Memory B cell (primary cell): ENCODE measurements at regions not wholly inside any gene's neighbourhood (a gene's known extent, or its start where the extent isn't known, plus 50 kb on each side); places are given as distances from the start of the nearest gene placed in this dataset.

Experiments used
- ATAC-seq: fragments of 150-1000 bp; cut with Tn5 transposase; 2 replicates; pipeline ENCODE4 v1.10.0; 2021; ENCODE audit warnings: low read depth, mild to moderate bottlenecking, moderate library complexity
- DNase-seq, 2 donors: peaks; one replicate each; pipeline ENCODE4 v3.0.0; 2022; ENCODE audit warnings: low spot score in 2 of 2
- H3K27ac Mint-ChIP-seq: one replicate; pipeline ENCODE4 v1.8.0; 2022; ENCODE audit warnings: mild to moderate bottlenecking, moderate library complexity, mixed read lengths
- H3K27me3 Mint-ChIP-seq: one replicate; pipeline ENCODE4 v1.8.0; 2022; ENCODE audit warnings: mixed read lengths
- H3K36me3 Mint-ChIP-seq: one replicate; pipeline ENCODE4 v1.8.0; 2022; ENCODE audit warnings: mild to moderate bottlenecking, mixed read lengths
- H3K4me1 Mint-ChIP-seq: one replicate; pipeline ENCODE4 v1.8.0; 2022; ENCODE audit warnings: mixed read lengths
- H3K4me3 Mint-ChIP-seq: one replicate; pipeline ENCODE4 v1.8.0; 2022; ENCODE audit warnings: mild to moderate bottlenecking, moderate library complexity, mixed read lengths
- H3K9me3 Mint-ChIP-seq: one replicate; pipeline ENCODE4 v1.8.0; 2022; ENCODE audit warnings: mixed read lengths

GRCh38 chr4:31040106-31040505 is 319.9 kb downstream of the PCDH7 start:
- no peak for ATAC-seq
- Mint-ChIP-seq H3K27ac (no peak overlapping the region), H3K36me3 (no peaks in the 10 kb centered on the region), H3K9me3 (peaks cover 4% of the 10 kb centered on the region), H3K4me3 (no peak overlapping the region), H3K4me1 (no peaks in the 10 kb centered on the region), H3K27me3 (no peaks in the 10 kb centered on the region)
- no peak for DNase-seq

- H3K4me3 Mint-ChIP-seq, result no peak overlapping the region
- H3K27ac Mint-ChIP-seq, result no peak overlapping the region
- H3K4me1 Mint-ChIP-seq, result no peaks in the 10 kb centered on the region
- H3K27me3 Mint-ChIP-seq, result no peaks in the 10 kb centered on the region
- H3K36me3 Mint-ChIP-seq, result no peaks in the 10 kb centered on the region
- no peak for DNase-seq
- no peak for ATAC-seq
- H3K9me3 Mint-ChIP-seq, result peaks cover 5% of the 10 kb centered on the region
Measured at GRCh38 chr4:31041385-31041784, 321.2 kb downstream of the PCDH7 start.

- DNase-seq (no peak), ATAC-seq (no peak)
- H3K9me3 Mint-ChIP-seq, result peaks cover 5% of the 10 kb centered on the region
- H3K27me3 Mint-ChIP-seq, result no peaks in the 10 kb centered on the region
- H3K4me1 Mint-ChIP-seq, result no peaks in the 10 kb centered on the region
- H3K36me3 Mint-ChIP-seq, result no peaks in the 10 kb centered on the region
- H3K27ac Mint-ChIP-seq, result no peak overlapping the region
- H3K4me3 Mint-ChIP-seq, result no peak overlapping the region
Measured at GRCh38 chr4:31041853-31042252, 321.7 kb downstream of the PCDH7 start.

GRCh38 chr4:31043382-31044062 is 323.4 kb downstream of the PCDH7 start:
- ATAC-seq, result no peak
- no peaks in the 10 kb centered on the region for H3K27me3 Mint-ChIP-seq
- H3K27ac Mint-ChIP-seq, result no peak overlapping the region
- no peaks in the 10 kb centered on the region for H3K4me1 Mint-ChIP-seq
- no peaks in the 10 kb centered on the region for H3K36me3 Mint-ChIP-seq
- no peak overlapping the region for H3K4me3 Mint-ChIP-seq
- DNase-seq, result no peak
- peaks cover 5% of the 10 kb centered on the region for H3K9me3 Mint-ChIP-seq

- H3K4me3 Mint-ChIP-seq, result no peak overlapping the region
- H3K4me1 Mint-ChIP-seq, result no peaks in the 10 kb centered on the region
- no peaks in the 10 kb centered on the region for H3K27me3 Mint-ChIP-seq
- DNase-seq (no peak), ATAC-seq (no peak)
- H3K9me3 Mint-ChIP-seq, result peaks cover 5% of the 10 kb centered on the region
- no peak overlapping the region for H3K27ac Mint-ChIP-seq
- no peaks in the 10 kb centered on the region for H3K36me3 Mint-ChIP-seq
Measured at GRCh38 chr4:31045151-31045550, 325.0 kb downstream of the PCDH7 start.

- H3K27ac Mint-ChIP-seq, result no peak overlapping the region
- H3K4me1 Mint-ChIP-seq, result no peaks in the 10 kb centered on the region
- DNase-seq, result no peak
- no peaks in the 10 kb centered on the region for H3K36me3 Mint-ChIP-seq
- ATAC-seq, result no peak
- no peaks in the 10 kb centered on the region for H3K27me3 Mint-ChIP-seq
- H3K4me3 Mint-ChIP-seq, result no peak overlapping the region
- H3K9me3 Mint-ChIP-seq, result peaks cover 5% of the 10 kb centered on the region
Measured at GRCh38 chr4:31045724-31046318, 325.7 kb downstream of the PCDH7 start.

- no peaks in the 10 kb centered on the region for H3K36me3 Mint-ChIP-seq
- ATAC-seq, result no peak
- no peak overlapping the region for H3K4me3 Mint-ChIP-seq
- no peak for DNase-seq
- no peaks in the 10 kb centered on the region for H3K27me3 Mint-ChIP-seq
- peaks cover 4% of the 10 kb centered on the region for H3K9me3 Mint-ChIP-seq
- H3K4me1 Mint-ChIP-seq, result no peaks in the 10 kb centered on the region
- no peak overlapping the region for H3K27ac Mint-ChIP-seq
Measured at GRCh38 chr4:31051151-31051550, 331.0 kb downstream of the PCDH7 start.

- Mint-ChIP-seq H3K4me1 (no peaks in the 10 kb centered on the region), H3K36me3 (no peaks in the 10 kb centered on the region), H3K4me3 (no peak overlapping the region), H3K27me3 (no peaks in the 10 kb centered on the region), H3K27ac (no peak overlapping the region), H3K9me3 (peaks cover 8% of the 10 kb centered on the region)
- no peak for DNase-seq
- ATAC-seq, result no peak
Measured at GRCh38 chr4:31051565-31051964, 331.4 kb downstream of the PCDH7 start.

GRCh38 chr4:31052519-31052918 is 332.4 kb downstream of the PCDH7 start:
- no peak overlapping the region for H3K27ac Mint-ChIP-seq
- no peak overlapping the region for H3K4me3 Mint-ChIP-seq
- peaks cover 8% of the 10 kb centered on the region for H3K9me3 Mint-ChIP-seq
- no peaks in the 10 kb centered on the region for H3K36me3 Mint-ChIP-seq
- ATAC-seq (no peak), DNase-seq (no peak)
- no peaks in the 10 kb centered on the region for H3K27me3 Mint-ChIP-seq
- H3K4me1 Mint-ChIP-seq, result no peaks in the 10 kb centered on the region

GRCh38 chr4:31053451-31053850 is 333.3 kb downstream of the PCDH7 start:
- ATAC-seq, result no peak
- no peaks in the 10 kb centered on the region for H3K27me3 Mint-ChIP-seq
- H3K4me3 Mint-ChIP-seq, result no peak overlapping the region
- H3K9me3 Mint-ChIP-seq, result peaks cover 9% of the 10 kb centered on the region
- no peaks in the 10 kb centered on the region for H3K4me1 Mint-ChIP-seq
- H3K27ac Mint-ChIP-seq, result no peak overlapping the region
- DNase-seq, result no peak
- no peaks in the 10 kb centered on the region for H3K36me3 Mint-ChIP-seq

- Mint-ChIP-seq H3K27ac (no peak overlapping the region), H3K36me3 (no peaks in the 10 kb centered on the region), H3K4me1 (no peaks in the 10 kb centered on the region), H3K4me3 (no peak overlapping the region), H3K9me3 (peaks cover 9% of the 10 kb centered on the region), H3K27me3 (no peaks in the 10 kb centered on the region)
- ATAC-seq (no peak), DNase-seq (no peak)
Measured at GRCh38 chr4:31054295-31054694, 334.1 kb downstream of the PCDH7 start.

GRCh38 chr4:31058656-31059055 is 338.5 kb downstream of the PCDH7 start:
- Mint-ChIP-seq H3K36me3 (no peaks in the 10 kb centered on the region), H3K4me3 (no peak overlapping the region), H3K4me1 (no peaks in the 10 kb centered on the region), H3K27me3 (no peaks in the 10 kb centered on the region), H3K9me3 (peaks cover 6% of the 10 kb centered on the region), H3K27ac (no peak overlapping the region)
- ATAC-seq (no peak), DNase-seq (no peak)

- no peaks in the 10 kb centered on the region for H3K27me3 Mint-ChIP-seq
- DNase-seq (no peak), ATAC-seq (no peak)
- no peak overlapping the region for H3K27ac Mint-ChIP-seq
- no peaks in the 10 kb centered on the region for H3K4me1 Mint-ChIP-seq
- no peaks in the 10 kb centered on the region for H3K36me3 Mint-ChIP-seq
- peaks cover 6% of the 10 kb centered on the region for H3K9me3 Mint-ChIP-seq
- H3K4me3 Mint-ChIP-seq, result no peak overlapping the region
Measured at GRCh38 chr4:31059753-31060522, 339.8 kb downstream of the PCDH7 start.

- Mint-ChIP-seq H3K36me3 (no peaks in the 10 kb centered on the region), H3K27ac (no peak overlapping the region), H3K4me3 (no peak overlapping the region), H3K27me3 (no peaks in the 10 kb centered on the region), H3K9me3 (peaks cover 2% of the 10 kb centered on the region), H3K4me1 (no peaks in the 10 kb centered on the region)
- ATAC-seq (no peak), DNase-seq (no peak)
Measured at GRCh38 chr4:31065086-31065485, 344.9 kb downstream of the PCDH7 start.
